ENCODE measurements at regions not wholly inside any gene's neighbourhood (a gene's known extent, or its start where the extent isn't known, plus 50 kb on each side); places are given as distances from the start of the nearest gene placed in this dataset.

DNA sequence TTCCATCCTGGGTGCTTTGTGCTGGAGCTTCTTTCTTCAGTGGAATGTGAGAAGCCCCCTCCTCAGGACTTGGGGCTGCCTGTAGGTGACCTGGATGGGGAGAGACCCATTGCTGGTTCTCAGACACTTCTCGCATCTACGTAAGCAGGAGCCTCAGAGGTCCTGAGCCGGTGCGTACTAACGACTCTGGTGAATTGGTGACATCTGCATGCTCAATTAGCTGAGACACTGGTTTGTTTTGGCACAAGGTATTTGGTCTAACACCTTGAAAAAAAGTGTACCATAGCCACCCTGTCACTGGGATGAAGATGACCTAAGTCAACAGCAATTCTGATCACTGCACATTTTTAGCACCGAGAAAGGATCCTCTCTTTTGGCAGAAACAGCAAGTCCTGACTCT is 57.7 kb downstream of the LRRC30 start:
- TF ChIP-seq, protein P1, sequence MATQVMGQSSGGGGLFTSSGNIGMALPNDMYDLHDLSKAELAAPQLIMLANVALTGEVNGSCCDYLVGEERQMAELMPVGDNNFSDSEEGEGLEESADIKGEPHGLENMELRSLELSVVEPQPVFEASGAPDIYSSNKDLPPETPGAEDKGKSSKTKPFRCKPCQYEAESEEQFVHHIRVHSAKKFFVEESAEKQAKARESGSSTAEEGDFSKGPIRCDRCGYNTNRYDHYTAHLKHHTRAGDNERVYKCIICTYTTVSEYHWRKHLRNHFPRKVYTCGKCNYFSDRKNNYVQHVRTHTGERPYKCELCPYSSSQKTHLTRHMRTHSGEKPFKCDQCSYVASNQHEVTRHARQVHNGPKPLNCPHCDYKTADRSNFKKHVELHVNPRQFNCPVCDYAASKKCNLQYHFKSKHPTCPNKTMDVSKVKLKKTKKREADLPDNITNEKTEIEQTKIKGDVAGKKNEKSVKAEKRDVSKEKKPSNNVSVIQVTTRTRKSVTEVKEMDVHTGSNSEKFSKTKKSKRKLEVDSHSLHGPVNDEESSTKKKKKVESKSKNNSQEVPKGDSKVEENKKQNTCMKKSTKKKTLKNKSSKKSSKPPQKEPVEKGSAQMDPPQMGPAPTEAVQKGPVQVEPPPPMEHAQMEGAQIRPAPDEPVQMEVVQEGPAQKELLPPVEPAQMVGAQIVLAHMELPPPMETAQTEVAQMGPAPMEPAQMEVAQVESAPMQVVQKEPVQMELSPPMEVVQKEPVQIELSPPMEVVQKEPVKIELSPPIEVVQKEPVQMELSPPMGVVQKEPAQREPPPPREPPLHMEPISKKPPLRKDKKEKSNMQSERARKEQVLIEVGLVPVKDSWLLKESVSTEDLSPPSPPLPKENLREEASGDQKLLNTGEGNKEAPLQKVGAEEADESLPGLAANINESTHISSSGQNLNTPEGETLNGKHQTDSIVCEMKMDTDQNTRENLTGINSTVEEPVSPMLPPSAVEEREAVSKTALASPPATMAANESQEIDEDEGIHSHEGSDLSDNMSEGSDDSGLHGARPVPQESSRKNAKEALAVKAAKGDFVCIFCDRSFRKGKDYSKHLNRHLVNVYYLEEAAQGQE (IDR thresholded peaks at IDR 0.05; ENCODE audit: insufficient read depth in 1 of 2, low read depth in 2 of 2, low read length in 1 of 2), result no peak
- ATAC-seq (no peak), DNase-seq (ENCODE audit: low read depth, low spot score) (no peak)
- H3K9me3 ChIP-seq (ENCODE audit: control insufficient read depth, insufficient read depth, low read depth, low read length), result no peaks in the 10 kb centered on the region
- H3K27me3 ChIP-seq (ENCODE audit: control insufficient read depth, insufficient read depth, low read length), result no peaks in the 10 kb centered on the region
- ChIA-PET POLR2A (no interaction called here), CTCF (no interaction called here)
- intact Hi-C loops (cut with micrococcal nuclease; ENCODE audit: unreplicated experiment), result no loop called here
- no peaks in the 10 kb centered on the region for H3K4me1 ChIP-seq (ENCODE audit: control insufficient read depth, insufficient read depth, low read length)
- H3K27ac ChIP-seq (ENCODE audit: low read length), result no peak overlapping the region
- no peaks in the 10 kb centered on the region for H3K36me3 ChIP-seq (ENCODE audit: control insufficient read depth, insufficient read depth, low read length)
- in situ Hi-C loops (cut with HindIII; ENCODE audit: low pct_unique_long_range_greater_than_20kb, low sequenced_read_pairs), result no loop called here
- no peak overlapping the region for H3K4me3 ChIP-seq (ENCODE audit: low read depth in 2 of 2, low read length in 2 of 2)
- BruUV-seq (replicated peaks), result no TSS peak

DNA sequence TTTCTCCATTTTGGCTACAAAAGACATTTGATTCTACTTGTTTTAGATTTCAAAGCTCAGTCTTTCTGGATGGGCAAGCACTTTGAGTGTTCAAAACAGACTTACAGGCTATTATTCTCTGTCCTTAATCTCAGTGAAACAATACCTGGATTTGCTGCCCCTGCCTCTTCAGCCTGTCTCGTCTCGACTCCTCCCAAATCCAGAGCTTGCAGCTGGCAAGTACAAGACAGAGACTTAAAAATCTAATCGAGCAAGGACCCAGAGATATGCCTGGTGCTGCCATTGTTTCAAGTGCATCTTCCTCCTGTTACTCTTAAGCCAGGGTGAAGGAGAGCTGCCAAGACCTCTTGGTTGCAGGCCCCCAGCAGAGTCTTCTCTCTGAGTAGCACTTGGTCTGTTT is 59.2 kb downstream of the LRRC30 start:
- Histone ChIP-seq H3K27ac (ENCODE audit: low read length) (no peak overlapping the region), H3K36me3 (ENCODE audit: control insufficient read depth, insufficient read depth, low read length) (no peaks in the 10 kb centered on the region), H3K27me3 (ENCODE audit: control insufficient read depth, insufficient read depth, low read length) (no peaks in the 10 kb centered on the region), H3K9me3 (ENCODE audit: control insufficient read depth, insufficient read depth, low read depth, low read length) (no peaks in the 10 kb centered on the region), H3K4me1 (ENCODE audit: control insufficient read depth, insufficient read depth, low read length) (no peaks in the 10 kb centered on the region), H3K4me3 (ENCODE audit: low read depth in 2 of 2, low read length in 2 of 2) (no peak overlapping the region)
- ATAC-seq (no peak), DNase-seq (ENCODE audit: low read depth, low spot score) (no peak)
- ChIA-PET CTCF (no interaction called here), POLR2A (interaction anchor here (0.5 kb wide), 1 partner anchor 1750 kb away, joined by 3 read pairs; no protein-coding TSS in a partner anchor)
- BruUV-seq (replicated peaks), result no TSS peak
- intact Hi-C loops (cut with micrococcal nuclease; ENCODE audit: unreplicated experiment), result no loop called here
- in situ Hi-C loops (cut with HindIII; ENCODE audit: low pct_unique_long_range_greater_than_20kb, low sequenced_read_pairs), result no loop called here
- TF ChIP-seq, protein P1 (IDR thresholded peaks at IDR 0.05; ENCODE audit: insufficient read depth in 1 of 2, low read depth in 2 of 2, low read length in 1 of 2), result no peak
- TF ChIP-seq TCF7L2 (IDR thresholded peaks at IDR 0.05; ENCODE audit: low read depth, low read length), result no peak
- TF ChIP-seq, protein P2, sequence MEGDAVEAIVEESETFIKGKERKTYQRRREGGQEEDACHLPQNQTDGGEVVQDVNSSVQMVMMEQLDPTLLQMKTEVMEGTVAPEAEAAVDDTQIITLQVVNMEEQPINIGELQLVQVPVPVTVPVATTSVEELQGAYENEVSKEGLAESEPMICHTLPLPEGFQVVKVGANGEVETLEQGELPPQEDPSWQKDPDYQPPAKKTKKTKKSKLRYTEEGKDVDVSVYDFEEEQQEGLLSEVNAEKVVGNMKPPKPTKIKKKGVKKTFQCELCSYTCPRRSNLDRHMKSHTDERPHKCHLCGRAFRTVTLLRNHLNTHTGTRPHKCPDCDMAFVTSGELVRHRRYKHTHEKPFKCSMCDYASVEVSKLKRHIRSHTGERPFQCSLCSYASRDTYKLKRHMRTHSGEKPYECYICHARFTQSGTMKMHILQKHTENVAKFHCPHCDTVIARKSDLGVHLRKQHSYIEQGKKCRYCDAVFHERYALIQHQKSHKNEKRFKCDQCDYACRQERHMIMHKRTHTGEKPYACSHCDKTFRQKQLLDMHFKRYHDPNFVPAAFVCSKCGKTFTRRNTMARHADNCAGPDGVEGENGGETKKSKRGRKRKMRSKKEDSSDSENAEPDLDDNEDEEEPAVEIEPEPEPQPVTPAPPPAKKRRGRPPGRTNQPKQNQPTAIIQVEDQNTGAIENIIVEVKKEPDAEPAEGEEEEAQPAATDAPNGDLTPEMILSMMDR (IDR thresholded peaks at IDR 0.05), result no peak

DNA sequence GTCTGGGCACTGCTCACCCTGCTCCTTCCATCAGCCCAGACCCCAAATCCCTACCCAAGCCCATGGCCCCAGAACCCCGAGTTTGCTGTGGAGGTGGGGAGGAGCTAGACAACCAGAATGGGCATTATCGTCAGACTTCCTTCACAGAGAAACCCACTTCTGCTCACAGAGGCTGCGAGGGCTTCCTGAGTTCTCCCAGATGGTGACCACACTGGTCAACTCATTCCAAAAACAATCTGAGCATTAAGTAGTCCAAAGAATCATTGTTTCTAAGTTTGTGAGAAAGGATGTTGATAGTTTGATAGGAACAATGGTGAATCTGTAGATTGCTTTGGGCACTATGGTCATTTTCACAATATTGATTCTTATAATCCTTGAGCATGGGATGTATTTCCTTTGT is 60.2 kb downstream of the LRRC30 start:
- POLR2A ChIA-PET, result no interaction called here
- no peaks in the 10 kb centered on the region for H3K36me3 ChIP-seq (ENCODE audit: control insufficient read depth, insufficient read depth, low read length)
- no peak overlapping the region for H3K4me3 ChIP-seq (ENCODE audit: low read depth in 2 of 2, low read length in 2 of 2)
- no peak for TF ChIP-seq TCF7L2 (IDR thresholded peaks at IDR 0.05; ENCODE audit: low read depth, low read length)
- H3K27ac ChIP-seq (ENCODE audit: low read length), result no peak overlapping the region
- H3K9me3 ChIP-seq (ENCODE audit: control insufficient read depth, insufficient read depth, low read depth, low read length), result peaks cover 6% of the 10 kb centered on the region; the same call in 1 of the 2 replicates
- DNase-seq (ENCODE audit: low read depth, low spot score) (no peak), ATAC-seq (no peak)
- in situ Hi-C loops (cut with HindIII; ENCODE audit: low pct_unique_long_range_greater_than_20kb, low sequenced_read_pairs), result no loop called here
- intact Hi-C loops (cut with micrococcal nuclease; ENCODE audit: unreplicated experiment), result no loop called here
- no peaks in the 10 kb centered on the region for H3K27me3 ChIP-seq (ENCODE audit: control insufficient read depth, insufficient read depth, low read length)
- BruUV-seq (replicated peaks), result no TSS peak
- CTCF ChIA-PET, result no interaction called here
- no peaks in the 10 kb centered on the region for H3K4me1 ChIP-seq (ENCODE audit: control insufficient read depth, insufficient read depth, low read length)
